ENCODE measurements at regions not wholly inside any gene's neighbourhood (a gene's known extent, or its start where the extent isn't known, plus 50 kb on each side); places are given as distances from the start of the nearest gene placed in this dataset.

DNA sequence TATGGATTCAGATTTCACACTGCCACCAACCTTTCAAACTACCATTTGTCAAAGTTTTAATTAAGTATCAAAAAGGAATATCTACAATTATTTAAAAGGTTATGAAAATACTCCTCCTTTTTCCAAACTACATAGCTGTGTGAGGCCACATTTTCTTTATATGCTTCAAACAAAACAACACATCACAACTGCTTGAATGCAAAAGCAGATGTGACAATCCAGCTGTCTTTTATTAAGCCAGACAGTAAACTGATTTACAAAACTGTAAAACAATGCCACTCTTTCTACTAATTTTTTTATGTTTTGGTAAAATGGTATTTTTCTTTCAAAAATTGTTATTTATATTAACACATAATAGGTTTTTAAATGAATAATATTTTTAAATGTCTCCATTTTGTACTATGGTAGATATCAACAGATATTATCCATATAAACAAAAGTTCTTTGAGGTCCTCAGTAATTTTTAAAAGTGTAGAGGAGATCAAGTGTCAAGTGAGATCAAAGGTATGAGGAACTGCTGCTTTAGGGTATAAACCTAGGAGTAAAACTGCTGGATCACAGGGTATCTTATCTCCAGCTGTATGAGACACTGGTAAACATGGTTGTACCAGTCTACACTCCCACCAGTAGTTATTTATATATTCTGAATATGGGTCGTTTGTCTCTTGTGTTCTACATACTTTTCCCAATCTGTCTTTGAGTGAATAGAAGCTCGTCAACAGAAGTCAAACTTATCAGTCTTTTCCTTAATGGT lies 68.8 kb upstream of the SERTAD2 start:
- no peak for TF ChIP-seq CTCF (conservative IDR thresholded peaks at IDR 0.05)
- H3K27ac ChIP-seq (ENCODE audit: insufficient read length, low read depth, low read length) = no peak overlapping the region
- no peaks in the 10 kb centered on the region for H3K23me2 ChIP-seq (ENCODE audit: insufficient read length, low read depth, low read length, poor library complexity, severe bottlenecking)
- Mint-ChIP-seq H3K9me3 (no peaks in the 10 kb centered on the region), H3K4me1 (peaks cover 6 to 12% of the 10 kb centered on the region in 2 experiments), H3K36me3 (ENCODE audit: insufficient read depth in 1 of 3, low read depth in 3 of 3) (no peaks in the 10 kb centered on the region), H3K4me3 (no peak overlapping the region), H3K27me3 (ENCODE audit: low read depth) (no peaks in the 10 kb centered on the region), H3K27ac (no peak overlapping the region)
- no peak overlapping the region for H2AFZ ChIP-seq (ENCODE audit: low read length)
- no peak overlapping the region for H3K4ac ChIP-seq (ENCODE audit: low read depth, low read length)
- no peaks in the 10 kb centered on the region for H3K79me1 ChIP-seq (ENCODE audit: insufficient read depth, low read depth, low read length, poor library complexity, severe bottlenecking)
- no peak overlapping the region for H2BK5ac ChIP-seq (ENCODE audit: insufficient read length, low read length)
- H4K91ac ChIP-seq (ENCODE audit: insufficient read length, low read depth, low read length) = no peak overlapping the region
- no peaks in the 10 kb centered on the region for H3K4me1 ChIP-seq (ENCODE audit: insufficient read depth, low read length)
- H3K79me2 ChIP-seq (ENCODE audit: insufficient read depth, low read length) = no peaks in the 10 kb centered on the region
- no peaks in the 10 kb centered on the region for H4K20me1 ChIP-seq (ENCODE audit: control insufficient read depth, insufficient read depth, insufficient read length)
- H2AK5ac ChIP-seq (ENCODE audit: insufficient read length, low read length) = no peak overlapping the region
- no CpG with 5 or more reads among the region's 2 CpGs for WGBS (ENCODE audit: extremely low coverage, insufficient read length, low lambda C conversion rate)
- no peak overlapping the region for H2BK20ac ChIP-seq (ENCODE audit: low read depth, low read length, poor library complexity, severe bottlenecking)
- H4K8ac ChIP-seq (replicated peaks; ENCODE audit: insufficient read length, low read depth, low read length) = no peak overlapping the region
- no peaks in the 10 kb centered on the region for H3K27me3 ChIP-seq (ENCODE audit: insufficient read depth, low read length)
- H2BK12ac ChIP-seq (ENCODE audit: insufficient read length, low read depth, low read length) = no peak overlapping the region
- no peak overlapping the region for H4K5ac ChIP-seq (ENCODE audit: insufficient read length, low read depth, low read length)
- no peak overlapping the region for H3K14ac ChIP-seq (ENCODE audit: insufficient read depth, low read length)
- no peak overlapping the region for H2BK120ac ChIP-seq (ENCODE audit: low read depth, low read length, poor library complexity, severe bottlenecking)
- H3K9ac ChIP-seq (ENCODE audit: extremely low read depth, insufficient read length, low read length) = no peak overlapping the region
- no peaks in the 10 kb centered on the region for H3K9me3 ChIP-seq (ENCODE audit: control insufficient read depth, low read depth, low read length)
- no peak for DNase-seq
- no peak overlapping the region for H3K4me2 ChIP-seq (ENCODE audit: insufficient read depth, insufficient read length, low read length)
- no peak overlapping the region for H3T11ph ChIP-seq (ENCODE audit: low read length)
- no peak overlapping the region for H3K18ac ChIP-seq (ENCODE audit: insufficient read length, low read depth, low read length)
- no peak overlapping the region for H3K23ac ChIP-seq (ENCODE audit: insufficient read length, low read depth, low read length)
- H3K56ac ChIP-seq (ENCODE audit: insufficient read length, low read depth, low read length) = no peak overlapping the region
- no peak overlapping the region for H2BK15ac ChIP-seq (ENCODE audit: low read depth, low read length)

Measured in H9 (cell line).